H1 (cell line): ENCODE measurements at regions not wholly inside any gene's neighbourhood (a gene's known extent, or its start where the extent isn't known, plus 50 kb on each side); places are given as distances from the start of the nearest gene placed in this dataset.

Experiments used
- CTCF ChIA-PET: fragments of 300-600 bp; sonication (Branson Sonifier 250); formaldehyde crosslinking; loops from one replicate; lab custom pipeline; 2021; ENCODE audit not compliant: partially characterized antibody; lab: Charles Lee
- POLR2A ChIA-PET: fragments of 300-600 bp; sonication (Branson Sonifier 250); formaldehyde crosslinking; loops from one replicate; lab custom pipeline; 2021; ENCODE audit warnings: inconsistent platforms; ENCODE audit not compliant: partially characterized antibody; lab: Charles Lee
- DNase-seq, 2 experiments: peaks; one replicate each; pipeline versions ENCODE4 v3.0.0 to v3.0.0-alpha.2; 2010 to 2022; ENCODE audit warnings: low spot score in 2 of 2, low read depth in 1 of 2, mixed read lengths in 1 of 2
- FAIRE-seq: peaks from 2 replicates; lab custom pipeline; 2011; peaks lifted over from hg19 to GRCh38; lab: Jason Lieb, UNC
- H2AFZ ChIP-seq: 2 replicates; pipeline ENCODE4 v1.8.1; 2012; ENCODE audit warnings: low read length, inconsistent platforms
- H2AK5ac ChIP-seq: 2 replicates; pipeline ENCODE4 v1.6.1; 2013; ENCODE audit warnings: low read depth, low read length
- H2BK120ac ChIP-seq: replicated peaks from 2 replicates; pipeline ENCODE3; 2013; ENCODE audit warnings: low read depth, low read length, inconsistent platforms
- H2BK12ac ChIP-seq: 2 replicates; pipeline ENCODE4 v1.6.1; 2013; ENCODE audit warnings: low read depth, low read length
- H2BK15ac ChIP-seq: 2 replicates; pipeline ENCODE4 v1.6.1; 2013; ENCODE audit warnings: low read length
- H2BK20ac ChIP-seq: 2 replicates; pipeline ENCODE4 v1.6.1; 2013; ENCODE audit warnings: low read length
- H2BK5ac ChIP-seq: 2 replicates; pipeline ENCODE4 v1.6.1; 2013; ENCODE audit warnings: low read depth, low read length
- H3K14ac ChIP-seq: 2 replicates; pipeline ENCODE4 v1.6.1; 2013; ENCODE audit warnings: inconsistent platforms; ENCODE audit not compliant: insufficient read length
- H3K18ac ChIP-seq: 2 replicates; pipeline ENCODE4 v1.6.1; 2013; ENCODE audit warnings: low read length; ENCODE audit errors: extremely low read depth
- H3K23ac ChIP-seq: 2 replicates; pipeline ENCODE4 v1.6.1; 2013; ENCODE audit warnings: inconsistent platforms; ENCODE audit not compliant: insufficient read length
- H3K23me2 ChIP-seq: 2 replicates; pipeline ENCODE4 v1.6.1; 2013; ENCODE audit warnings: low read depth, low read length
- H3K27ac ChIP-seq: 2 replicates; pipeline ENCODE4 v1.6.1; 2011; ENCODE audit warnings: low read depth, low read length, inconsistent platforms
- H3K27me3 ChIP-seq, 4 experiments: replicated peaks in 1 of 4; 1 replicate in 1 of 4; 2 replicates in 3 of 4; pipeline versions ENCODE4 v1.6.1 to v1.8.1; 2011 to 2013; ENCODE audit warnings: low read length in 3 of 4, mild to moderate bottlenecking in 3 of 4, inconsistent platforms in 2 of 4, mixed read lengths in 2 of 4, moderate library complexity in 1 of 4; ENCODE audit not compliant: control insufficient read depth in 3 of 4, insufficient read depth in 3 of 4; ENCODE audit errors: extremely low read depth in 1 of 4
- H3K36me3 ChIP-seq, 4 experiments: 2 replicates each; pipeline versions ENCODE4 v1.6.1 to v1.8.1; 2011 to 2013; ENCODE audit warnings: mild to moderate bottlenecking in 4 of 4, low read length in 3 of 4, moderate library complexity in 2 of 4, control low read depth in 1 of 4, inconsistent platforms in 1 of 4; ENCODE audit not compliant: insufficient read depth in 4 of 4, control insufficient read depth in 2 of 4
- H3K4ac ChIP-seq: replicated peaks from 2 replicates; pipeline ENCODE3; 2013; ENCODE audit warnings: low read length, low read depth, mixed read lengths, inconsistent platforms; ENCODE audit not compliant: insufficient read length
- H3K4me1 ChIP-seq, 4 experiments: replicated peaks in 1 of 4; 1 replicate in 1 of 4; 2 replicates in 3 of 4; pipeline versions ENCODE4 v1.6.1 to v1.8.1; 2011 to 2013; ENCODE audit warnings: low read length in 3 of 4, inconsistent platforms in 2 of 4, mixed read lengths in 1 of 4; ENCODE audit not compliant: insufficient read depth in 4 of 4, control insufficient read depth in 3 of 4
- H3K4me2 ChIP-seq, 2 experiments: 2 replicates each; pipeline versions ENCODE4 v1.6.1 to v1.8.1; 2011 to 2013; ENCODE audit warnings: low read depth in 2 of 2, low read length in 2 of 2, control low read depth in 1 of 2, inconsistent platforms in 1 of 2, mild to moderate bottlenecking in 1 of 2; ENCODE audit not compliant: insufficient read depth in 1 of 2
- H3K4me3 ChIP-seq, 4 experiments: fragments of 200-600, 300-600 bp in 1 of 4; sonication (generic), shearing (Covaris generic), sonication (Bioruptor Twin) in 1 of 4; 2 replicates each; pipeline versions ENCODE4 v1.5.1 to v1.8.1; 2011 to 2016; ENCODE audit warnings: low read length in 4 of 4, low read depth in 3 of 4, control low read depth in 2 of 4, inconsistent platforms in 2 of 4, mild to moderate bottlenecking in 2 of 4, mixed read lengths in 1 of 4, moderate library complexity in 1 of 4; ENCODE audit not compliant: insufficient read depth in 2 of 4; ENCODE audit errors: extremely low read depth in 1 of 4
- H3K56ac ChIP-seq: replicated peaks from 2 replicates; pipeline ENCODE3; 2013; ENCODE audit warnings: low read depth, mild to moderate bottlenecking, mixed read lengths, low read length, inconsistent platforms; ENCODE audit not compliant: insufficient read length
- H3K79me1 ChIP-seq: 2 replicates; pipeline ENCODE4 v1.6.1; 2013; ENCODE audit warnings: low read depth, low read length, control low read depth
- H3K79me2 ChIP-seq, 2 experiments: 2 replicates each; pipeline versions ENCODE4 v1.6.1 to v1.8.1; 2012 to 2013; ENCODE audit warnings: low read length in 2 of 2, mild to moderate bottlenecking in 2 of 2, inconsistent platforms in 1 of 2; ENCODE audit not compliant: insufficient read depth in 2 of 2, control insufficient read depth in 1 of 2
- H3K9ac ChIP-seq, 4 experiments: replicated peaks in 1 of 4; 1 replicate in 1 of 4; 2 replicates in 3 of 4; pipeline versions ENCODE4 v1.6.1 to v1.8.1; 2011 to 2013; ENCODE audit warnings: low read depth in 3 of 4, low read length in 3 of 4, control low read depth in 2 of 4, mild to moderate bottlenecking in 2 of 4, moderate library complexity in 2 of 4, inconsistent platforms in 1 of 4; ENCODE audit errors: extremely low read depth in 1 of 4
- H3K9me3 ChIP-seq, 2 experiments: 2 replicates each; pipeline versions ENCODE4 v1.6.1 to v1.8.1; 2012 to 2013; ENCODE audit warnings: mild to moderate bottlenecking in 2 of 2, moderate library complexity in 2 of 2, control low read depth in 1 of 2, inconsistent platforms in 1 of 2, low read depth in 1 of 2, low read length in 1 of 2, mixed read lengths in 1 of 2; ENCODE audit not compliant: insufficient read depth in 2 of 2
- H4K20me1 ChIP-seq, 2 experiments: replicated peaks in 1 of 2; 2 replicates each; pipeline versions ENCODE3 to v1.8.1; 2011 to 2013; ENCODE audit warnings: inconsistent platforms in 2 of 2, low read length in 2 of 2, mild to moderate bottlenecking in 1 of 2; ENCODE audit not compliant: insufficient read depth in 2 of 2, control insufficient read depth in 1 of 2
- H4K5ac ChIP-seq: 2 replicates; pipeline ENCODE4 v1.6.1; 2013; ENCODE audit warnings: low read length, low read depth, mixed read lengths, inconsistent platforms; ENCODE audit not compliant: insufficient read length
- H4K8ac ChIP-seq: 2 replicates; pipeline ENCODE4 v1.8.0; 2013; ENCODE audit warnings: mild to moderate bottlenecking, moderate library complexity, low read length, inconsistent platforms; ENCODE audit not compliant: insufficient read depth; ENCODE audit errors: extremely low read depth
- H4K91ac ChIP-seq: replicated peaks from 2 replicates; pipeline ENCODE3; 2013; ENCODE audit warnings: low read length, mixed read lengths, inconsistent platforms; ENCODE audit not compliant: insufficient read length
- BCL11A ChIP-seq, 2 experiments: IDR thresholded peaks; one replicate each; pipeline ENCODE4 v1.6.1; 2011; ENCODE audit warnings: low read depth in 2 of 2, low read length in 2 of 2, mild to moderate bottlenecking in 2 of 2
- CBX5 ChIP-seq: fragments of 300-800, 300-1000 bp; sonication (generic); IDR thresholded peaks from 2 replicates; pipeline ENCODE4 v1.7.1; 2016; ENCODE audit warnings: antibody characterized with exemption, low read length, low read depth
- CTBP2 ChIP-seq: IDR thresholded peaks from 2 replicates; pipeline ENCODE4 v1.7.0; 2011; ENCODE audit warnings: borderline replicate concordance, mild to moderate bottlenecking, moderate library complexity, mixed read lengths, low read length; ENCODE audit not compliant: insufficient read depth, insufficient read length
- EGR1 ChIP-seq: IDR thresholded peaks from 2 replicates; pipeline ENCODE4 v1.6.1; 2011; ENCODE audit warnings: low read depth, low read length, borderline replicate concordance
- HDAC6 ChIP-seq: IDR thresholded peaks from one replicate; pipeline ENCODE4 v1.7.1; 2012; ENCODE audit warnings: low read depth, mild to moderate bottlenecking, inconsistent platforms, low read length, moderate library complexity
- JUN ChIP-seq: IDR thresholded peaks from 2 replicates; pipeline ENCODE4 v1.6.1; 2011; ENCODE audit warnings: low read depth, mild to moderate bottlenecking, improper control_type of control experiment, low read length
- KDM1A ChIP-seq: fragments of 200-600, 300-600 bp; sonication (generic); IDR thresholded peaks from 2 replicates; pipeline ENCODE4 v1.7.1; 2016; ENCODE audit warnings: mild to moderate bottlenecking, low read length, borderline replicate concordance
- POLR2A ChIP-seq, 2 experiments: IDR thresholded peaks; 1 replicate in 1 of 2; 2 replicates in 1 of 2; pipeline ENCODE4 v1.6.1; 2011; ENCODE audit warnings: low read depth in 2 of 2, low read length in 2 of 2, mild to moderate bottlenecking in 2 of 2; ENCODE audit errors: control extremely low read depth in 1 of 2
- RXRA ChIP-seq: IDR thresholded peaks from 2 replicates; pipeline ENCODE4 v1.6.1; 2011; ENCODE audit warnings: low read depth, mild to moderate bottlenecking, low read length, moderate library complexity; ENCODE audit not compliant: insufficient read depth
- SP1 ChIP-seq: IDR thresholded peaks from 2 replicates; pipeline ENCODE4 v1.6.1; 2011; ENCODE audit warnings: low read depth, low read length
- SP2 ChIP-seq: IDR thresholded peaks from 2 replicates; pipeline ENCODE4 v1.6.1; 2012; ENCODE audit warnings: mild to moderate bottlenecking, low read length, inconsistent platforms
- ZNF274 ChIP-seq: IDR thresholded peaks from 2 replicates; pipeline ENCODE4 v1.7.0; 2012; ENCODE audit warnings: low read length, borderline replicate concordance; ENCODE audit errors: extremely low read depth
- WGBS, 2 experiments: shearing (Covaris generic) in 1 of 2; methylation state at CpG; one replicate each; pipeline versions ENCODE4 v1.1.6 to v1.1.7; 2013 to 2015; ENCODE audit warnings: low lambda C conversion rate in 2 of 2, mixed read lengths in 2 of 2, inconsistent platforms in 1 of 2, low coverage in 1 of 2, missing lambda C conversion rate in 1 of 2; ENCODE audit not compliant: insufficient replicate concordance in 2 of 2, insufficient coverage in 1 of 2, insufficient read length in 1 of 2; ENCODE audit errors: extremely low coverage in 1 of 2, missing lambda C conversion rate in 1 of 2; 5-methylcytosine and 5-hydroxymethylcytosine counted together
- TF ChIP-seq, protein P1 (sequence below): IDR thresholded peaks from 2 replicates; pipeline ENCODE4 v1.6.1; 2012; ENCODE audit warnings: inconsistent platforms

DNA sequence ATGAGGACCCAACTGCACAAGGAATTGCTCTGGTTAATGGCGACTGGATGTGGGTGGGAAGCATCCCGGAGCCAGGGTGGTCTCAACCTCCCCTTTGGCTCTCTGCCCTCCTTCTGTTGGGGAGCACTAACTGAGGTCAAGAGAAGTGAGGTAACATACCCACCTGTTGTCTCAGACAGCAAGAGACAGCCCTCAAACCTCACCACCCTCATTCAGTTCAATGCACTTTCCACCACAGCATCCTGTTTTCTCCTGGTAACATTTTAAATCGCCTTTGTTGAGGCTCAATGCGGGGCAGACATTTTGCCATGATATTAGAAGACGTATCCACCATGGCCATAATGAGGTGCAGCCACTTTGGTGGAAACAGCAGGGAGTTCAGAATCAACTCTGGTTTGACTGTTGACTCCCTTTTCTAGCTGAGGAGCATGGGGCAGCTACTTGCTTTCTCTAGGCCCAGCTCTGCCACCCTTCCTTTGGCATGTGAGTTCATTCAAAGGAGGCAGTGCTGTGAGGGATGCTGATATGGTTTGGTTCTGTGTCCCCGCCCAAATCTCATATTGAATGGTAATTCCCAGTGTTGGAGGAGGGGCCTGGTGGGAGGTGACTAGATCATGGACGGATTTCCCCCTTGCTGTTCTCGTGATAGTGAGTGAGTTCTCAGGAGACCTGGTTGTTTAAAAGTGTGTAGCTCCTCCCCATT, 338.6 kb downstream of the PCNX1 start:
- DNase-seq: no peak
- H3K27ac ChIP-seq: no peak overlapping the region
- no peaks in the 10 kb centered on the region for H3K4me1 ChIP-seq
- no peak overlapping the region for H3K56ac ChIP-seq
- 93% methylated on average over 8 of the region's 8 CpGs; no CpG with 5 or more reads in 1 of the 2 experiments for WGBS, 2 experiments
- no peaks in the 10 kb centered on the region for H3K23me2 ChIP-seq
- no peak overlapping the region for H3K9ac ChIP-seq
- no peaks in the 10 kb centered on the region for H3K27me3 ChIP-seq
- H3K23ac ChIP-seq: no peak overlapping the region
- ChIA-PET POLR2A (no interaction called here), CTCF (no interaction called here)
- H3K9me3 ChIP-seq: no peaks in the 10 kb centered on the region
- H3K36me3 ChIP-seq: no peaks in the 10 kb centered on the region
- H2AFZ ChIP-seq: no peak overlapping the region
- H2BK20ac ChIP-seq: no peak overlapping the region
- FAIRE-seq: no peak
- no peak overlapping the region; the same call in 1 of the 2 replicates for H4K8ac ChIP-seq
- H2BK120ac ChIP-seq: no peak overlapping the region
- no peak overlapping the region for H3K18ac ChIP-seq
- no peak overlapping the region for H2AK5ac ChIP-seq
- H3K4me2 ChIP-seq: no peak overlapping the region
- H4K20me1 ChIP-seq: no peaks in the 10 kb centered on the region
- H4K91ac ChIP-seq: no peak overlapping the region
- H3K79me2 ChIP-seq: no peaks in the 10 kb centered on the region
- no peak overlapping the region for H4K5ac ChIP-seq
- no peak overlapping the region for H2BK15ac ChIP-seq
- no peak overlapping the region for H2BK5ac ChIP-seq
- no peak overlapping the region for H3K4me3 ChIP-seq
- H3K79me1 ChIP-seq: no peaks in the 10 kb centered on the region
- H2BK12ac ChIP-seq: no peak overlapping the region
- no peak overlapping the region for H3K4ac ChIP-seq
- no peak overlapping the region for H3K14ac ChIP-seq
- TF ChIP-seq POLR2A (IDR thresholded peaks at IDR 0.05; ENCODE audit: control extremely low read depth in 1 of 2, low read depth in 2 of 2, low read length in 2 of 2) (no peak), ZNF274 (no peak), HDAC6 (no peak), SP1 (no peak), CBX5 (no peak), RXRA (no peak), KDM1A (no peak), EGR1 (no peak), CTBP2 (no peak), JUN (no peak), SP2 (no peak), BCL11A (IDR thresholded peaks at IDR 0.05; ENCODE audit: low read depth in 2 of 2, low read length in 2 of 2) (no peak)
- TF ChIP-seq, protein P1, sequence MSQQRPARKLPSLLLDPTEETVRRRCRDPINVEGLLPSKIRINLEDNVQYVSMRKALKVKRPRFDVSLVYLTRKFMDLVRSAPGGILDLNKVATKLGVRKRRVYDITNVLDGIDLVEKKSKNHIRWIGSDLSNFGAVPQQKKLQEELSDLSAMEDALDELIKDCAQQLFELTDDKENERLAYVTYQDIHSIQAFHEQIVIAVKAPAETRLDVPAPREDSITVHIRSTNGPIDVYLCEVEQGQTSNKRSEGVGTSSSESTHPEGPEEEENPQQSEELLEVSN: no peak
